SK-N-MC (cell line): ENCODE measurements at regions not wholly inside any gene's neighbourhood (a gene's known extent, or its start where the extent isn't known, plus 50 kb on each side); places are given as distances from the start of the nearest gene placed in this dataset.
"Not testable (repeated sequence)": the region's sequence is repeated elsewhere in the genome, so short reads cannot be mapped to it uniquely, and the experiment has no call there.

ENCODE experiments used
- DNase-seq: peaks from one replicate; pipeline ENCODE4 v3.0.0-alpha.2; 2011; ENCODE audit warnings: low read depth, low spot score
- H3K27ac ChIP-seq: fragments of 200-600 bp; sonication (generic); 2 replicates; pipeline ENCODE4 v1.5.1; 2016; ENCODE audit warnings: mixed run types
- H3K36me3 ChIP-seq: fragments of 200-600 bp; sonication (generic); 2 replicates; pipeline ENCODE4 v1.6.1; 2017; ENCODE audit warnings: antibody characterized with exemption, low read length, mixed read lengths; ENCODE audit not compliant: insufficient read depth
- H3K4me3 ChIP-seq: fragments of 200-600 bp; sonication (generic); 2 replicates; pipeline ENCODE4 v1.5.1; 2016
- H3K9ac ChIP-seq: fragments of 200-600 bp; sonication (generic); 2 replicates; pipeline ENCODE4 v1.8.0; 2017; ENCODE audit warnings: mixed run types, mixed read lengths; ENCODE audit not compliant: insufficient read length
- H3K9me3 ChIP-seq: fragments of 200-600 bp; sonication (generic); 2 replicates; pipeline ENCODE4 v1.6.1; 2017; ENCODE audit warnings: low read depth, mild to moderate bottlenecking, antibody characterized with exemption, low read length, moderate library complexity, mixed read lengths
- EZH2 ChIP-seq: fragments of 200-600 bp; sonication (generic); IDR thresholded peaks from one replicate; pipeline ENCODE4 v1.6.1; 2017; ENCODE audit warnings: antibody characterized with exemption
- FOXP2 ChIP-seq: optimal IDR thresholded peaks from 2 replicates; pipeline ENCODE3; 2011; ENCODE audit warnings: mild to moderate bottlenecking, moderate library complexity; ENCODE audit not compliant: insufficient read depth; ENCODE audit errors: extremely low read length, control extremely low read depth
- POLR2AphosphoS5 ChIP-seq: IDR thresholded peaks from 2 replicates; pipeline ENCODE4 v1.6.1; 2012; ENCODE audit warnings: mild to moderate bottlenecking, low read depth, low read length, borderline replicate concordance

GRCh38 chr3:20552605-20553275 lies 366.7 kb upstream of the SGO1 start:
- DNase-seq, result no peak

GRCh38 chr3:20547361-20548269 lies 361.6 kb upstream of the SGO1 start:
- not testable (repeated sequence) for H3K9me3 ChIP-seq, H3K9ac ChIP-seq, H3K36me3 ChIP-seq, H3K4me3 ChIP-seq, H3K27ac ChIP-seq, DNase-seq

More at GRCh38 chr3:20552605-20553275, 366.7 kb upstream of the SGO1 start:
- no peak overlapping the region for H3K4me3 ChIP-seq
- H3K27ac ChIP-seq, result no peak overlapping the region
- no peaks in the 10 kb centered on the region for H3K36me3 ChIP-seq
- no peaks in the 10 kb centered on the region for H3K9me3 ChIP-seq
- H3K9ac ChIP-seq, result no peak overlapping the region
- TF ChIP-seq EZH2 (no peak), FOXP2 (no peak), POLR2AphosphoS5 (no peak)

GRCh38 chr3:20546636-20547035 lies 360.6 kb upstream of the SGO1 start:
- Histone ChIP-seq H3K4me3 (no peak overlapping the region), H3K36me3 (no peaks in the 10 kb centered on the region)

GRCh38 chr3:20543535-20544226 lies 357.7 kb upstream of the SGO1 start:
- H3K27ac ChIP-seq, result no peak overlapping the region
- H3K4me3 ChIP-seq, result no peak overlapping the region
- DNase-seq, result no peak
- no peak overlapping the region for H3K9ac ChIP-seq
- H3K36me3 ChIP-seq, result no peaks in the 10 kb centered on the region
- TF ChIP-seq FOXP2, result no peak
- no peak for TF ChIP-seq EZH2
- TF ChIP-seq POLR2AphosphoS5, result no peak
- H3K9me3 ChIP-seq, result no peaks in the 10 kb centered on the region

More at GRCh38 chr3:20546636-20547035, 360.6 kb upstream of the SGO1 start:
- no peak for DNase-seq
- Histone ChIP-seq H3K27ac (no peak overlapping the region), H3K9me3 (no peaks in the 10 kb centered on the region), H3K9ac (no peak overlapping the region)
- TF ChIP-seq FOXP2 (no peak), EZH2 (no peak), POLR2AphosphoS5 (no peak)

- Histone ChIP-seq H3K27ac (no peak overlapping the region), H3K36me3 (no peaks in the 10 kb centered on the region), H3K4me3 (no peak overlapping the region), H3K9me3 (no peaks in the 10 kb centered on the region), H3K9ac (no peak overlapping the region)
- no peak for DNase-seq
- TF ChIP-seq FOXP2, result no peak
Observed at GRCh38 chr3:20540066-20540465, 354.1 kb upstream of the SGO1 start.

GRCh38 chr3:20539666-20540065 lies 353.7 kb upstream of the SGO1 start:
- DNase-seq, result no peak
- Histone ChIP-seq H3K36me3 (no peaks in the 10 kb centered on the region), H3K4me3 (no peak overlapping the region)

GRCh38 chr3:20537234-20537633 lies 351.2 kb upstream of the SGO1 start:
- Histone ChIP-seq H3K9me3 (no peaks in the 10 kb centered on the region), H3K36me3 (no peaks in the 10 kb centered on the region), H3K4me3 (no peak overlapping the region), H3K27ac (no peak overlapping the region), H3K9ac (no peak overlapping the region)
- no peak for TF ChIP-seq POLR2AphosphoS5
- TF ChIP-seq FOXP2, result no peak
- no peak for TF ChIP-seq EZH2
- no peak for DNase-seq

More at GRCh38 chr3:20539666-20540065, 353.7 kb upstream of the SGO1 start:
- H3K27ac ChIP-seq, result no peak overlapping the region
- TF ChIP-seq FOXP2 (no peak), EZH2 (no peak), POLR2AphosphoS5 (no peak)
- no peak overlapping the region for H3K9ac ChIP-seq
- no peaks in the 10 kb centered on the region for H3K9me3 ChIP-seq

GRCh38 chr3:20529911-20530310 lies 343.9 kb upstream of the SGO1 start:
- TF ChIP-seq POLR2AphosphoS5 (no peak), FOXP2 (no peak), EZH2 (no peak)
- H3K27ac ChIP-seq, result no peak overlapping the region
- H3K9me3 ChIP-seq, result no peaks in the 10 kb centered on the region
- no peak overlapping the region for H3K9ac ChIP-seq
- no peak overlapping the region for H3K4me3 ChIP-seq
- no peak for DNase-seq
- no peaks in the 10 kb centered on the region for H3K36me3 ChIP-seq
